Epithelial cell of proximal tubule (primary cell): ENCODE measurements at regions not wholly inside any gene's neighbourhood (a gene's known extent, or its start where the extent isn't known, plus 50 kb on each side); places are given as distances from the start of the nearest gene placed in this dataset.
"Not testable (repeated sequence)": the region's sequence is repeated elsewhere in the genome, so short reads cannot be mapped to it uniquely, and the experiment has no call there.

Experiments
- DNase-seq: peaks from one replicate; pipeline ENCODE4 v3.0.0-alpha.2; 2011; ENCODE audit warnings: low read depth
- H3K4me3 ChIP-seq: 2 replicates; pipeline ENCODE4 v1.5.1; 2011; ENCODE audit warnings: low read depth, mild to moderate bottlenecking, low read length
- CTCF ChIP-seq: conservative IDR thresholded peaks from 2 replicates; pipeline ENCODE4 v1.5.1; 2012; ENCODE audit warnings: low read depth, mild to moderate bottlenecking, low read length

DNA sequence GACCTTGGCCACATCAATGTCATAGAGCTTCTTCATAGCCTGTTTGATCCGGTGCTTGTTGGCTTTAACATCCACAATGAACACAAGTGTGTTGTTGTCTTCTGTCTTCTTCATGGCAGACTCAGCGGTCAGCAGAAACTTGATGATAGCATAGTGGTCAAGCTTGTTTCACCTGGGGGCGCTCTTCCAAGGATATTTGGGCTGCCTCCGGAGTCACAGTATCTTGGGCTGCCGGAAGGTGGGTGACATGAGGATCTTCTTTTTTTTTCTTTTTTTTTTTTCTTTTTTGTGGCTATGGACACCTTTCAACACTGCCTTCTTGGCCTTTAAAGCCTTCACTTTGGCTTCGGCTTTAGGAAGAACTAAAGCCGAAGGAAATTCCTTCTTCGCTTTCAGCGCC, 244.6 kb downstream of the GJA1 start:
- TF ChIP-seq CTCF, result no peak
- no peak overlapping the region for H3K4me3 ChIP-seq
- DNase-seq, result no peak

DNA sequence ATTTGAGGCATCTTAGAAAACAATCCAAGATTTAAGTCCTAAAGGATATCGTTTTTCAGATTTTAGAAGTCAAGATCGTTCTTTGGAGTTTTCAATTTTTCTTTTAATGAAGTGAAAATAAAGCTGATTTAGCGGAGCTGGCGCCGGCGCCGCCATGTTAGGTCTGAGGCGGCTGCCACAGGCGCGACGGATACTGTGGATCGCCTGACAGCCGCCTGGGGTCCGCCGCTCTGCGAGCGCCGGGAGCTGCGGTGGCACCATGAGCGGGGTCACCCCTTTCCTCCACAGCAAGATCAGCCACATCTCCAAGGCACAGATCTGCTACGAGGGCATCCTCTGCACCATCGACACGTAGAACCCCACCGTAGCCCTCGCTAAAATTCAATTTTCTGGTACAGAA, 247.2 kb downstream of the GJA1 start:
- no peak for TF ChIP-seq CTCF
- H3K4me3 ChIP-seq, result no peak overlapping the region
- DNase-seq, result no peak

- H3K4me3 ChIP-seq, DNase-seq: not testable (repeated sequence)
These were observed 250.4 kb downstream of the GJA1 start for GRCh38 chr6:121685806-121686205.

DNA sequence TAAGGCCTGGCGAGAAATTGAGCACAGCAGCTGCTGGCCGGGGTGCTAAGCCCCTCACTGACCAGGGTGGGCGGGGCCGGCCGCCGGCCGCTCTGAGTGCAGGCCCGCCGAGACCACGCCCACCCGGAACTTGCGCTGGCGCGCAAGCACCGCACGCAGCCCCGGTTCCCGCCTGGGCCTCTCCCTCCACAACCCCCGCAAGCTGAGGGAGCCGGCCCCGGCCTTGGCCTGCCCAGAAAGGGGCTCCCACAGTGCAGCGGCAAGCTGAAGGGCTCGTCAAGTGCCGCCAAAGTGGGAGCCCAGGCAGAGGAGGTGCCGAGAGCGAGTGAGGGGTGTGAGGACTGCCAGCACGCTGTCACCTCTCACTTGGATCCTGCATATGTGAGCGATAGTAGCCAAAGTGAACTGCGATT, 251.2 kb downstream of the GJA1 start:
- TF ChIP-seq CTCF, result no peak
- H3K4me3 ChIP-seq, result no peak overlapping the region
- no peak for DNase-seq

GRCh38 chr6:121688974-121689373, 253.5 kb downstream of the GJA1 start:
- DNase-seq, result no peak
- no peak for TF ChIP-seq CTCF
- no peak overlapping the region for H3K4me3 ChIP-seq

DNA sequence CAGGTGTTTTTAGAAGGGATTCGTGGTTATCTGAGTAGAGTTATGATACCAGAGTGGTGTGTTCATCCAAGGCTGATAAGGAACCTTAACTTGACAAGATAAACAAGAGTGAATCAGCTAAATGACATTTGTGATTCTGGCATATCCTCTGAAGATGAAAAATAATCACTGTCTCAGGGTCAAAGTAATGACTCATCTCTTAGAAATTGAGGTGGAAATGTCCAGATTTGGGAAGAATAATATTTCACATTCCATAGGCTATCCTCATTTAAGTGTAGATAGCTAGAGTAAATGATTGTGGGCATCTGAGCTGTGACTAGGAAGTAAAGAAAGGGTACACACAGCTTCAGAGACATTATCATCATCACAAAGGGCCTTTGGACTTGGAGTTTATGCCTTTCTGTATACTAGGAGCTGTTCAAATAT, 255.7 kb downstream of the GJA1 start:
- H3K4me3 ChIP-seq, result no peak overlapping the region
- TF ChIP-seq CTCF, result no peak
- DNase-seq, result no peak

GRCh38 chr6:121694389-121694788, 258.9 kb downstream of the GJA1 start:
- no peak overlapping the region for H3K4me3 ChIP-seq
- no peak for DNase-seq
- no peak for TF ChIP-seq CTCF

GRCh38 chr6:121694801-121695251, 259.4 kb downstream of the GJA1 start:
- H3K4me3 ChIP-seq, result no peak overlapping the region
- TF ChIP-seq CTCF, result no peak
- no peak for DNase-seq
